ENCODE measurements at regions not wholly inside any gene's neighbourhood (a gene's known extent, or its start where the extent isn't known, plus 50 kb on each side); places are given as distances from the start of the nearest gene placed in this dataset.

DNA sequence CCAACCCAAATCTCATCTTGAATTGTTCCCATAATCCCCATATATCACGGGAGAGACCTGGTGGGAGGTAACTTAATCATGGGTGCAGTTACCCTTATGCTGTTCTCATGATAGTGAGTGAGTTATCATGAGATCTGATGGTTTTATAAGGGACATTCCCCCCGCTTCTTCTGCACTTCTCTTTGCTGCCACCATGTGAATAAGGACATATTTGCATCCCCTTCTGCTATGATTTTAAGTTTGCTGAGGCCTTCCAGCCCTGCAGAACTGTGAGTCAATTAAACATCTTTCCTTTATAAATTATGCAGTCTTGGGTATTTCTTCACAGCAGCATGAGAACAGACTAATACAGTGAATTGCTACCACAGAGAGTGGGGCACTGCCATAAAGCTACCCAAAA lies 179.1 kb downstream of the LRIG3 start:
- TF ChIP-seq CTCF (IDR thresholded peaks at IDR 0.05; ENCODE audit: insufficient read depth, low read length, poor library complexity, severe bottlenecking): no peak
- no peak for TF ChIP-seq EZH2phosphoT487 (conservative IDR thresholded peaks at IDR 0.05; ENCODE audit: low read length)
